Left lung (tissue), 4 donors: ENCODE measurements at regions not wholly inside any gene's neighbourhood (a gene's known extent, or its start where the extent isn't known, plus 50 kb on each side); places are given as distances from the start of the nearest gene placed in this dataset.

Experiments used
- ATAC-seq: fragments of 200-7000 bp; cut with Tn5 transposase; one replicate; pipeline ENCODE4 v1.9.1; 2020; ENCODE audit warnings: moderate library complexity
- DNase-seq, 4 donors: peaks; one replicate each; pipeline ENCODE4 v3.0.0-alpha.2; 2013 to 2020
- H3K27ac ChIP-seq, 2 donors: fragments of 200-600 bp; sonication (generic) in 1 of 2; one replicate each; pipeline versions ENCODE4 v1.5.0 to v1.8.0; 2020 to 2021
- H3K27me3 ChIP-seq, 2 donors: fragments of 200-600 bp; sonication (generic) in 1 of 2; one replicate each; pipeline versions ENCODE4 v1.5.0 to v1.8.0; 2020 to 2021
- H3K36me3 ChIP-seq, 2 donors: fragments of 200-600 bp; sonication (generic) in 1 of 2; one replicate each; pipeline versions ENCODE4 v1.5.0 to v1.8.0; 2020 to 2021
- H3K4me1 ChIP-seq, 2 donors: fragments of 200-600 bp; one replicate each; pipeline ENCODE4 v1.8.0; 2021
- H3K4me3 ChIP-seq, 2 donors: fragments of 200-600 bp; sonication (generic) in 1 of 2; one replicate each; pipeline versions ENCODE4 v1.5.0 to v1.8.0; 2020 to 2021; ENCODE audit warnings: mild to moderate bottlenecking in 1 of 2
- H3K9me3 ChIP-seq, 2 donors: fragments of 200-600 bp; sonication (generic) in 1 of 2; one replicate each; pipeline versions ENCODE4 v1.5.0 to v1.8.0; 2020 to 2021
- intact Hi-C, 2 donors: fragments of 100-400 bp; cut with DNase I; formaldehyde crosslinking; loops; one replicate each; pipeline versions ENCODE4 v1.11.2 to v1.14.2; 2022
- TF ChIP-seq, protein P1 (sequence below), 2 donors: fragments of 200-600 bp; sonication (generic) in 1 of 2; IDR thresholded peaks; one replicate each; pipeline versions ENCODE4 v1.5.0 to v1.8.0; 2021; ENCODE audit warnings: antibody characterized with exemption in 2 of 2
- donor health status: DM: no; HTN: yes; CAD: no.
- donor health status: DM: no; HTN: no; CAD: no.

DNA sequence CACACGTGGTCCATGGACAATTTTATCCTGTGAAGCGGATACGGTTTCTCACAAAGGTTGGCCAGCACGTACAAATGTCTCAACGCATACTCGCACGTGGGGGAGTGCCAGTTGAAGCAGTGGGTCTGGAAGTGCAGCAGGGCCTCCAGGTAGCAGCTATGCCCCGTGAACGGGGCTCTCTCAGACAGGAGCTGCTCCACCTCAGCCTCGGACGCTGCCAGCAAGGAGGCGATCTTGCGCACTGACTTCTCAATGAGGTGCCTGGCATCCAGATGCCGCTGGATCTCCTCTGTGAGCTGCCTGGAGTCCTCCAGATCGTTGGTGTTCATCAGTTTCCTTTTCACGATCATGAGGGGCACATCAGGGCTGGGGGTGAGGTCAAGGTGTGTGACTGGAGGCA lies 2272.0 kb downstream of the PCDH9 start:
- Histone ChIP-seq H3K4me3 (no peak overlapping the region), H3K27me3 (no peaks in the 10 kb centered on the region), H3K27ac (no peak overlapping the region), H3K4me1 (no peaks in the 10 kb centered on the region), H3K9me3 (peaks cover 0 to 13% of the 10 kb centered on the region in 2 donors), H3K36me3 (no peaks in the 10 kb centered on the region)
- TF ChIP-seq, protein P1, sequence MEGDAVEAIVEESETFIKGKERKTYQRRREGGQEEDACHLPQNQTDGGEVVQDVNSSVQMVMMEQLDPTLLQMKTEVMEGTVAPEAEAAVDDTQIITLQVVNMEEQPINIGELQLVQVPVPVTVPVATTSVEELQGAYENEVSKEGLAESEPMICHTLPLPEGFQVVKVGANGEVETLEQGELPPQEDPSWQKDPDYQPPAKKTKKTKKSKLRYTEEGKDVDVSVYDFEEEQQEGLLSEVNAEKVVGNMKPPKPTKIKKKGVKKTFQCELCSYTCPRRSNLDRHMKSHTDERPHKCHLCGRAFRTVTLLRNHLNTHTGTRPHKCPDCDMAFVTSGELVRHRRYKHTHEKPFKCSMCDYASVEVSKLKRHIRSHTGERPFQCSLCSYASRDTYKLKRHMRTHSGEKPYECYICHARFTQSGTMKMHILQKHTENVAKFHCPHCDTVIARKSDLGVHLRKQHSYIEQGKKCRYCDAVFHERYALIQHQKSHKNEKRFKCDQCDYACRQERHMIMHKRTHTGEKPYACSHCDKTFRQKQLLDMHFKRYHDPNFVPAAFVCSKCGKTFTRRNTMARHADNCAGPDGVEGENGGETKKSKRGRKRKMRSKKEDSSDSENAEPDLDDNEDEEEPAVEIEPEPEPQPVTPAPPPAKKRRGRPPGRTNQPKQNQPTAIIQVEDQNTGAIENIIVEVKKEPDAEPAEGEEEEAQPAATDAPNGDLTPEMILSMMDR (IDR thresholded peaks at IDR 0.05) = no peak
- intact Hi-C loops = no loop called here
- DNase-seq (no peak), ATAC-seq (no peak)

DNA sequence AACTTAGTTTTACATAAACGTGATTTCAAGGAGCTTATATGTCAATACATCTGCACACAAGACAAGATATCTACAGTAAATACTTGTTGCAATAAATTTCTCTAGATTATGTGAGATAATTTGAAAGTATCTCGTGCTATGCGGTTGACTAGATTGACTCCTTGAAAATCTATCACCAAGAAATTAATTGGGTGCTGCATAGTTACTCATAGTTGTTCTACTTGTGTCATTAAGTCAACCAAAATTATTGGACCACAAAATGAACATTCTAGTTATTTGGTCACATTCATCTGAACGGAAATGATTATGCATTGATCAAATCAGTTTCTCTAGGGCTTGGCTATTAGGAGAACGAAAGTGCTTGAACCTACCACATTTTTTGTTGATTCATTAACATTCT lies 2291.5 kb downstream of the PCDH9 start:
- TF ChIP-seq, protein P1 (IDR thresholded peaks at IDR 0.05) = no peak
- no peaks in the 10 kb centered on the region for H3K36me3 ChIP-seq
- intact Hi-C loops = no loop called here
- no peaks in the 10 kb centered on the region for H3K4me1 ChIP-seq
- peaks cover 0 to 5% of the 10 kb centered on the region in 2 donors for H3K9me3 ChIP-seq
- H3K27me3 ChIP-seq = no peaks in the 10 kb centered on the region
- ATAC-seq (no peak), DNase-seq (no peak)
- H3K27ac ChIP-seq = no peak overlapping the region
- H3K4me3 ChIP-seq = no peak overlapping the region

DNA sequence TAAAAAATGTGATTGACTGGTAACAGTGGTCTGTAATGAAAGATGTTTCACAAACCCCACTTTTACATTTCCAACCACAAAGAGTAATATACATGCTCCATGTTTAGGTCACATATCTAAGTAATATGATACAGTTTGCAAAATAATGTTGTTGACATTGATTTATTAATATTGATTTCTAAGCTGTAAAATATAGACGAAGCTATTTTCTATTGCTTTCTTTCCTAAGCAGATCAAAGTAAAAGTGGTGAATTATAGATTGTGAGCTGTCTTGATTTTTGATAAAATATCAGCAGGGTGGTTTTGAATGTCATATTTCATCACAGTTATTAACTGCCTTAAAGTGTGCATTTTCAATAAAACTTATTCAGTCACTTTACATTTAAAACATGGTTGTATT lies 2292.8 kb downstream of the PCDH9 start:
- Histone ChIP-seq H3K36me3 (no peaks in the 10 kb centered on the region), H3K27ac (no peak overlapping the region), H3K27me3 (no peaks in the 10 kb centered on the region), H3K4me1 (no peaks in the 10 kb centered on the region), H3K4me3 (no peak overlapping the region), H3K9me3 (peaks cover 0 to 4% of the 10 kb centered on the region in 2 donors)
- no peak for DNase-seq
- ATAC-seq = no peak
- TF ChIP-seq, protein P1 (IDR thresholded peaks at IDR 0.05) = no peak
- intact Hi-C loops = no loop called here

DNA sequence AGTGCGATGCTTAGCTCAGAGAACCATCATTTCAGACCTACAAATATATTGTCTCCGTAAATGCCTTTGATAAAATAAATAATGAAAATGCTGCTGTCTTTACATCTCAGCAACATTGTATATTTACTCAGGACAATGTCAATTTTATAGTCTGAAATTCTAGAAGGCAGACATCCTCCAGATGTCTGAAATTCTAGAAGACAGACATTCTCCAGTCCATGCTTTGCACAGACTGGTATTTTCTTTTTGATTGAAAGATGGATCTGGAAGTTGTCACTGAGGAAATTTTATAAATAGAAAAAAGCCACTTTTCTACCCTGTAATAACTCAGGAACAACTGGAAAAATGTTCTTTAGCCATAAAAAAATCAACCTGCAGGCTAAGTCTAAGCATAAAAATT lies 2293.3 kb downstream of the PCDH9 start:
- intact Hi-C loops = no loop called here
- no peaks in the 10 kb centered on the region for H3K27me3 ChIP-seq
- DNase-seq (no peak), ATAC-seq (no peak)
- H3K4me1 ChIP-seq = no peaks in the 10 kb centered on the region
- H3K36me3 ChIP-seq = no peaks in the 10 kb centered on the region
- H3K9me3 ChIP-seq = peaks cover 0 to under 1% of the 10 kb centered on the region in 2 donors
- H3K27ac ChIP-seq = no peak overlapping the region
- TF ChIP-seq, protein P1 (IDR thresholded peaks at IDR 0.05) = no peak
- H3K4me3 ChIP-seq = no peak overlapping the region

DNA sequence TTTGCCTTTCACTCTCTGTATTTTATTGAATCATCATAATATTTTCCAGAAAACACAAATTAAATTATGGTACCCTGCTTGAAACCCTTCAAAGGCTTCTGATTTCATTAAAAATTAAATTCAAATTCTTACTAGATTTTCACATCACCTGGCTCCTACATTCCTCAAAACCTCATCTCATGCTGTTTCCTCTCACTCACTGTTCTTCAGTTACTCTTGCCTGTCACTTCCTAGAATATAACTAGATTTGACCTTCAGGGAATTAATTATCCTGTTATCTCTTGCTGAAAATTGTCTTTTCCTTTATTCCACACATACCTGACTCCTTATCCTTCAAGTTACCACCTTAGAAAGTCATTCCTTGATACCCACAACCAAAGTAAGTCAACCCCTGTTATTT lies 2294.7 kb downstream of the PCDH9 start:
- TF ChIP-seq, protein P1 (IDR thresholded peaks at IDR 0.05) = no peak
- H3K4me3 ChIP-seq = no peak overlapping the region
- intact Hi-C loops = no loop called here
- no peak for DNase-seq
- H3K4me1 ChIP-seq = no peaks in the 10 kb centered on the region
- H3K27ac ChIP-seq = no peak overlapping the region
- ATAC-seq = no peak
- no peaks in the 10 kb centered on the region for H3K27me3 ChIP-seq
- no peaks in the 10 kb centered on the region for H3K9me3 ChIP-seq
- H3K36me3 ChIP-seq = no peaks in the 10 kb centered on the region
